AG09309 (cell line): ENCODE measurements at regions not wholly inside any gene's neighbourhood (a gene's known extent, or its start where the extent isn't known, plus 50 kb on each side); places are given as distances from the start of the nearest gene placed in this dataset.
A peak's percentile ranks its signal among the peaks of the same experiment; 100 is the strongest.

ENCODE experiments used
- DNase-seq: peaks from one replicate; pipeline ENCODE4 v3.0.0-alpha.2; 2010; ENCODE audit warnings: low read depth
- H3K4me3 ChIP-seq: 2 replicates; pipeline ENCODE4 v1.5.1; 2011; ENCODE audit warnings: mild to moderate bottlenecking, low read depth, low read length, moderate library complexity; ENCODE audit not compliant: control insufficient read depth
- CTCF ChIP-seq: IDR thresholded peaks from 2 replicates; pipeline ENCODE4 v1.5.1; 2011; ENCODE audit warnings: mild to moderate bottlenecking, low read depth, low read length, inconsistent platforms; ENCODE audit not compliant: insufficient read depth, control insufficient read depth; ENCODE audit errors: missing control alignments

- H3K4me3 ChIP-seq, result no peak overlapping the region
- no peak for DNase-seq
- TF ChIP-seq CTCF, result no peak
These were observed 82.3 kb upstream of the FRMD1 start for GRCh38 chr6:168161371-168161750.

GRCh38 chr6:168160506-168161370, 81.7 kb upstream of the FRMD1 start:
- TF ChIP-seq CTCF, result no peak
- no peak overlapping the region for H3K4me3 ChIP-seq
- DNase-seq, result no peak

- TF ChIP-seq CTCF, result no peak
- no peak for DNase-seq
- H3K4me3 ChIP-seq, result no peak overlapping the region
These were observed 80.5 kb upstream of the FRMD1 start for GRCh38 chr6:168159506-168159905.

GRCh38 chr6:168158980-168159349, 80.0 kb upstream of the FRMD1 start:
- DNase-seq, result no peak
- TF ChIP-seq CTCF, result no peak
- no peak overlapping the region for H3K4me3 ChIP-seq

GRCh38 chr6:168158213-168158979, 79.4 kb upstream of the FRMD1 start:
- no peak for DNase-seq

More at GRCh38 chr6:168158213-168158979, 79.4 kb upstream of the FRMD1 start:
- no peak for TF ChIP-seq CTCF
- H3K4me3 ChIP-seq, result peak overlapping the region; percentile 20; the same call in 1 of the 2 replicates
